GOT3 (cell line): ENCODE measurements at regions not wholly inside any gene's neighbourhood (a gene's known extent, or its start where the extent isn't known, plus 50 kb on each side); places are given as distances from the start of the nearest gene placed in this dataset.
"Not testable (repeated sequence)": the region's sequence is repeated elsewhere in the genome, so short reads cannot be mapped to it uniquely, and the experiment has no call there.

Source experiments
- DNase-seq: peaks from one replicate; lab custom pipeline; 2025; ENCODE audit warnings: mixed read lengths; lab: John Stamatoyannopoulos, UW

- no peak for DNase-seq
Measured at GRCh38 chr10:64320448-64320847, 799.2 kb downstream of the REEP3 start.

- no peak for DNase-seq
Measured at GRCh38 chr10:64329510-64329909, 808.3 kb downstream of the REEP3 start.

GRCh38 chr10:64332551-64332950 is 811.4 kb downstream of the REEP3 start:
- DNase-seq, result no peak

- no peak for DNase-seq
Measured at GRCh38 chr10:64334084-64334483, 812.9 kb downstream of the REEP3 start.

GRCh38 chr10:64344211-64344610 is 823.0 kb downstream of the REEP3 start:
- DNase-seq, result no peak

- DNase-seq, result no peak
Measured at GRCh38 chr10:64345856-64346255, 824.7 kb downstream of the REEP3 start.

GRCh38 chr10:64346389-64346788 is 825.2 kb downstream of the REEP3 start:
- DNase-seq, result no peak

- DNase-seq, result no peak
Measured at GRCh38 chr10:64350665-64351064, 829.5 kb downstream of the REEP3 start.

GRCh38 chr10:64358907-64359306 is 837.7 kb downstream of the REEP3 start:
- no peak for DNase-seq

GRCh38 chr10:64360240-64360639 is 839.0 kb downstream of the REEP3 start:
- DNase-seq, result not testable (repeated sequence)

GRCh38 chr10:64363687-64364086 is 842.5 kb downstream of the REEP3 start:
- DNase-seq, result no peak

- DNase-seq, result no peak
Measured at GRCh38 chr10:64365663-64366062, 844.5 kb downstream of the REEP3 start.

GRCh38 chr10:64368298-64368697 is 847.1 kb downstream of the REEP3 start:
- no peak for DNase-seq

GRCh38 chr10:64369885-64370773 is 848.9 kb downstream of the REEP3 start:
- no peak for DNase-seq

GRCh38 chr10:64374346-64374745 is 853.1 kb downstream of the REEP3 start:
- DNase-seq, result no peak

GRCh38 chr10:64376167-64376566 is 855.0 kb downstream of the REEP3 start:
- no peak for DNase-seq

GRCh38 chr10:64379898-64380297 is 858.7 kb downstream of the REEP3 start:
- no peak for DNase-seq

- DNase-seq, result no peak
Measured at GRCh38 chr10:64385355-64385754, 864.2 kb downstream of the REEP3 start.

- no peak for DNase-seq
Measured at GRCh38 chr10:64394744-64395143, 873.5 kb downstream of the REEP3 start.

GRCh38 chr10:64396105-64396708 is 875.0 kb downstream of the REEP3 start:
- no peak for DNase-seq

GRCh38 chr10:64397125-64397524 is 875.9 kb downstream of the REEP3 start:
- no peak for DNase-seq

GRCh38 chr10:64408391-64409183 is 887.4 kb downstream of the REEP3 start:
- no peak for DNase-seq

- no peak for DNase-seq
Measured at GRCh38 chr10:64409349-64409748, 888.1 kb downstream of the REEP3 start.
